ENCODE measurements at regions not wholly inside any gene's neighbourhood (a gene's known extent, or its start where the extent isn't known, plus 50 kb on each side); places are given as distances from the start of the nearest gene placed in this dataset.
"Not testable (repeated sequence)": the region's sequence is repeated elsewhere in the genome, so short reads cannot be mapped to it uniquely, and the experiment has no call there.

DNA sequence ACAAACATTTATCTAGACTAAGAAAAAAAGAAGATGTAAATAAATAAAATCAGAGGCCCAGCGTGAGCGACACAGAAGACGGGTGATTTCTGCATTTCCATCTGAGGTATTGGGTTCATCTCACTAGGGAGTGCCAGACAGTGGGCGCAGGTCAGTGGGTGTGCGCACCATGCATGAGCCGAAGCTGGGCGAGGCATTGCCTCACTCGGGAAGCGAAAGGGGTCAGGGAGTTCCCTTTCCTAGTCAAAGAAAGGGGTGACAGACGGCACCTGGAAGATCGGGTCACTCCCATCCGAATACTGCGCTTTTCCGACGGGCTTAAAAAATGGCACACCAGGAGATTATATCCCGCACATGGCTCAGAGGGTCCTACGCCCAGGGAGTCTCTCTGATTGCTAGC lies 79.5 kb upstream of the ABCD2 start:
- not testable (repeated sequence) for FAIRE-seq

- FAIRE-seq: no peak
Measured at GRCh38 chr12:39697108-39697507, 77.5 kb upstream of the ABCD2 start.

- FAIRE-seq: peak; percentile 46
Measured at GRCh38 chr12:39692258-39692853, 72.8 kb upstream of the ABCD2 start.

- no peak for FAIRE-seq
Measured at GRCh38 chr12:39685854-39686657, 66.5 kb upstream of the ABCD2 start.

GRCh38 chr12:39682689-39683477 lies 63.3 kb upstream of the ABCD2 start:
- no peak for FAIRE-seq

GRCh38 chr12:39675263-39675662 lies 55.7 kb upstream of the ABCD2 start:
- no peak for FAIRE-seq

- FAIRE-seq: no peak
Measured at GRCh38 chr12:39672976-39673375, 53.4 kb upstream of the ABCD2 start.

DNA sequence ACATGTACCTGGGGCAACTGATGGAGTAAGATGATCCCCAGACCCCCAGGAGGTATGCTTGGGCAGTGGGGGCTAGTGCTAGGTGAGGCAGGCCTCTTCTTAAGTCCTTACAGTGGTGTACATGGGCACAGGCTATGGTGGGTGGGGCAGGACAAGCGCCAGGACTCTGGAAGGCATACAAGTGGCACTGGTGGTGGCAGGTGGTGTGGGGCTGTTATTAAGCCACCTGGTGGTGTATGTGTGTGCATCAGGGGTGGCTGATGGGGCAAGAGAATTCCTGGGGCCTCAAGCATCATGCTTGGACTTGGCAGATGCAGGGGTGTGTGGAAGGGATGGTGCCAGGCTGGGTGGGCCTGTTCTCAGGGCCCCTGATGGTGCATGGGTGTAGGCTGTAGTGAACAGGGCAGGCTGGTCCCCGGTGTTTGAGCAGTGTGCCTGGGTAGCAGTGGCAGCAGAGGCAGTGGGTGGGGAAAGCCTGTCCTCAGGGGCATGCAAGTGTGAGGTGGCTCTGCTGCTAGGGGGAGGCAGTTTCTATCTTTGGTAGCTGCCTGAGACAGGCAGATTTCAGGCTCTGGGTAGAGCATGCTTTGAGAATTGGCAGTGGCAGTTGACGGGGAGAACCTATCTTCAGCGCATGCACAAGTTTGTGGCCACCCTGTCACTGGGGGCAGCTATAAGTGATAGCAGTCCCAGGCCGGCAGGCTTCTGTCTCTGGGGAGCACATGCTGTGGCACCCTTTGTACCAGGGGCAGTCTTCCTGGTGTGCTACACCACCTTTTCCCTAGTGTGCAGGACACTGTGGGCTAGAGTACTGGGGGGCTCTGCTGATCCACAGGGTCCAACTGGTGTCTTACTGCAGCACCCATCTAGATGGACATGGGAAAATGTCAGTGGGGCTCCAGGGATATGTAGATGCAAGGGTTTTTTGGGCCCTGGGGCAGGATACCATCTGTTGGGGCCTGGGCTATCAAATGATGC lies 52.6 kb upstream of the ABCD2 start:
- no peak for FAIRE-seq

GRCh38 chr12:39669539-39669938 lies 49.9 kb upstream of the ABCD2 start:
- not testable (repeated sequence) for FAIRE-seq

Measured in G401.6 (cell line).